Gastrocnemius medialis (tissue), 4 donors: ENCODE measurements at regions not wholly inside any gene's neighbourhood (a gene's known extent, or its start where the extent isn't known, plus 50 kb on each side); places are given as distances from the start of the nearest gene placed in this dataset.

Source experiments
- ATAC-seq, 2 donors: fragments of 150-250 bp; one replicate each; pipeline ENCODE4 v1.9.1; 2016
- DNase-seq, 2 donors: peaks; one replicate each; pipeline ENCODE4 v3.0.0-alpha.2; 2019
- H3K27ac ChIP-seq, 4 donors: fragments of 200-600 bp; sonication (generic); 1 replicate in 1 of 4; 2 replicates in 3 of 4; pipeline ENCODE4 v1.5.1; 2016 to 2018; ENCODE audit warnings: mild to moderate bottlenecking in 2 of 4, moderate library complexity in 1 of 4
- H3K27me3 ChIP-seq, 3 donors: fragments of 200-600 bp; sonication (generic) in 2 of 3; 1 replicate in 1 of 3; 2 replicates in 2 of 3; pipeline versions ENCODE4 v1.5.1 to v1.6.0; 2016 to 2019; ENCODE audit warnings: mild to moderate bottlenecking in 1 of 3, moderate library complexity in 1 of 3
- H3K36me3 ChIP-seq, 2 donors: fragments of 200-600 bp; sonication (generic) in 1 of 2; one replicate each; pipeline ENCODE4 v1.5.1; 2017 to 2018
- H3K4me1 ChIP-seq, 2 donors: fragments of 200-600 bp; sonication (generic) in 1 of 2; one replicate each; pipeline ENCODE4 v1.5.1; 2016 to 2017; ENCODE audit warnings: mild to moderate bottlenecking in 2 of 2
- H3K4me3 ChIP-seq, 4 donors: fragments of 200-600 bp; sonication (generic) in 3 of 4; 1 replicate in 1 of 4; 2 replicates in 3 of 4; pipeline ENCODE4 v1.5.1; 2016 to 2019; ENCODE audit warnings: mild to moderate bottlenecking in 2 of 4
- H3K9me3 ChIP-seq, 3 donors: fragments of 200-600 bp; sonication (generic) in 2 of 3; 1 replicate in 1 of 3; 2 replicates in 2 of 3; pipeline ENCODE4 v1.5.1; 2016 to 2019
- CTCF ChIP-seq, 5 experiments: fragments of 450-650 bp in 3 of 5; fragments of 200-600 bp in 2 of 5; sonication (generic) in 2 of 5; IDR thresholded peaks in 4 of 5; conservative IDR thresholded peaks in 1 of 5; 1 replicate in 4 of 5; 2 replicates in 1 of 5; pipeline ENCODE4 v1.5.1; 2016 to 2019; ENCODE audit warnings: antibody characterized with exemption in 5 of 5, mild to moderate bottlenecking in 3 of 5, moderate library complexity in 3 of 5
- POLR2A ChIP-seq, 2 donors: fragments of 450-650 bp; IDR thresholded peaks; one replicate each; pipeline ENCODE4 v1.6.1; 2017; ENCODE audit warnings: antibody characterized with exemption in 2 of 2, mild to moderate bottlenecking in 2 of 2, moderate library complexity in 2 of 2
- in situ Hi-C, 4 donors: fragments of 200-750 bp; cut with MboI; loops; one replicate each; pipeline versions ENCODE4 v1.15.0 to v1.8.0; 2017; ENCODE audit warnings: low sequenced_read_pairs in 4 of 4
- intact Hi-C: fragments of 100-400 bp; cut with DNase I; formaldehyde crosslinking; loops from one replicate; pipeline ENCODE4 v1.15.1; 2023; ENCODE audit warnings: low total_unique reads

DNA sequence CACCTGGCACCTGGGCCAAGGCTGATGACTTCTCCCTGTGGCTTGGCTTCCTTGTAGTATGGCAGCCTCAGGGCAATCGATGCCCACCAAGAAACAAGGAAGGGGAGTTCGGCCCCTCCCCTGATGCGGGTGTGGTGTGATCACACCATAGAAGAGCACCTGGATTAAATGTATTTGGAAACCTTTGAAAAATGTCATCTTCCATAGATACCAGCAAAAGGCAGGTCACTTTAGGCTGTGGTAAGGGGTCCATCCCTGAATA lies 198.2 kb downstream of the CYP26B1 start:
- H3K4me3 ChIP-seq: no peak overlapping the region
- no peaks in the 10 kb centered on the region for H3K9me3 ChIP-seq
- in situ Hi-C loops (no loop called here), intact Hi-C loops (no loop called here)
- ATAC-seq: no peak
- DNase-seq: no peak
- H3K4me1 ChIP-seq: peaks cover 16 to 25% of the 10 kb centered on the region in 2 donors
- no peaks in the 10 kb centered on the region for H3K36me3 ChIP-seq
- no peak overlapping the region for H3K27ac ChIP-seq
- TF ChIP-seq CTCF (IDR thresholded peaks at IDR 0.05 in 4 of 5, conservative IDR thresholded peaks at IDR 0.05 in 1 of 5) (no peak), POLR2A (IDR thresholded peaks at IDR 0.05) (no peak)
- H3K27me3 ChIP-seq: no peaks in the 10 kb centered on the region

GRCh38 chr2:71948781-71949536 lies 198.7 kb downstream of the CYP26B1 start:
- no peaks in the 10 kb centered on the region for H3K36me3 ChIP-seq
- H3K4me3 ChIP-seq: no peak overlapping the region
- no peak for DNase-seq
- H3K27ac ChIP-seq: no peak overlapping the region
- TF ChIP-seq CTCF (IDR thresholded peaks at IDR 0.05 in 4 of 5, conservative IDR thresholded peaks at IDR 0.05 in 1 of 5) (no peak), POLR2A (IDR thresholded peaks at IDR 0.05) (no peak)
- no peaks in the 10 kb centered on the region for H3K9me3 ChIP-seq
- peaks cover 18 to 25% of the 10 kb centered on the region in 2 donors for H3K4me1 ChIP-seq
- H3K27me3 ChIP-seq: no peaks in the 10 kb centered on the region
- ATAC-seq: no peak
- in situ Hi-C loops (no loop called here), intact Hi-C loops (no loop called here)

- no peaks in the 10 kb centered on the region for H3K9me3 ChIP-seq
- in situ Hi-C loops (no loop called here), intact Hi-C loops (no loop called here)
- H3K4me3 ChIP-seq: no peak overlapping the region
- H3K27me3 ChIP-seq: no peaks in the 10 kb centered on the region
- H3K36me3 ChIP-seq: no peaks in the 10 kb centered on the region
- ATAC-seq (no peak), DNase-seq (no peak)
- no peak overlapping the region for H3K27ac ChIP-seq
- TF ChIP-seq CTCF (IDR thresholded peaks at IDR 0.05 in 4 of 5, conservative IDR thresholded peaks at IDR 0.05 in 1 of 5): no peak
- TF ChIP-seq POLR2A (IDR thresholded peaks at IDR 0.05): no peak
- peaks cover 24 to 31% of the 10 kb centered on the region in 2 donors for H3K4me1 ChIP-seq
Observed at GRCh38 chr2:71947809-71948208, 199.9 kb downstream of the CYP26B1 start.

DNA sequence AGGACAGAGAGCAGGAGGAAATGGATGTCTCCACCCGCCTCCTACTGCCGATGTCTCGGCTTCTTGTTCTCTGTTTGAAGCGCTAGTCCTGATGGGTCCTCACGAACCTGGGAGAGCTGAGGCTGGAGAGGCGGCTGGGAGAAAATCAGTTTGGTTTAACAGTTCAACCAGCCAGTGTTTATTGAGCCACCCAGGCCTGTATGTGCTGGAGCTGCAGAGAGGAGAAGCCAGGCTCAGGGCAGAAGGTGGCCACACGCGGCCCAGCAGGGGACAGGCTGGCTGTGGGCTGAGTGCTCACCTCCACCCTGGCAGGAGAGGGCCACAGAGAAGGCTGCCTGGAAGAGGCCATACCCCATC lies 202.1 kb downstream of the CYP26B1 start:
- TF ChIP-seq CTCF (IDR thresholded peaks at IDR 0.05 in 4 of 5, conservative IDR thresholded peaks at IDR 0.05 in 1 of 5): no peak
- no peak for TF ChIP-seq POLR2A (IDR thresholded peaks at IDR 0.05)
- in situ Hi-C loops: no loop called here

More for the DNA sequence above, 202.1 kb downstream of the CYP26B1 start:
- Histone ChIP-seq H3K4me1 (peaks cover 28 to 34% of the 10 kb centered on the region in 2 donors), H3K9me3 (no peaks in the 10 kb centered on the region), H3K4me3 (no peak overlapping the region), H3K36me3 (no peaks in the 10 kb centered on the region), H3K27ac (no peak overlapping the region), H3K27me3 (no peaks in the 10 kb centered on the region)
- DNase-seq (no peak), ATAC-seq (no peak)
- intact Hi-C loops: no loop called here
